Right renal cortex interstitium (tissue), 3 donors: ENCODE measurements at regions not wholly inside any gene's neighbourhood (a gene's known extent, or its start where the extent isn't known, plus 50 kb on each side); places are given as distances from the start of the nearest gene placed in this dataset.

Source experiments
- DNase-seq, 3 donors: peaks; one replicate each; pipeline ENCODE4 v3.0.0-alpha.2; 2013; ENCODE audit warnings: low read depth in 3 of 3, low spot score in 2 of 3

GRCh38 chr10:131804551-131805295, 96.1 kb upstream of the PPP2R2D start:
- DNase-seq = no peak

- no peak for DNase-seq
Observed at GRCh38 chr10:131805696-131806095, 95.1 kb upstream of the PPP2R2D start.

DNA sequence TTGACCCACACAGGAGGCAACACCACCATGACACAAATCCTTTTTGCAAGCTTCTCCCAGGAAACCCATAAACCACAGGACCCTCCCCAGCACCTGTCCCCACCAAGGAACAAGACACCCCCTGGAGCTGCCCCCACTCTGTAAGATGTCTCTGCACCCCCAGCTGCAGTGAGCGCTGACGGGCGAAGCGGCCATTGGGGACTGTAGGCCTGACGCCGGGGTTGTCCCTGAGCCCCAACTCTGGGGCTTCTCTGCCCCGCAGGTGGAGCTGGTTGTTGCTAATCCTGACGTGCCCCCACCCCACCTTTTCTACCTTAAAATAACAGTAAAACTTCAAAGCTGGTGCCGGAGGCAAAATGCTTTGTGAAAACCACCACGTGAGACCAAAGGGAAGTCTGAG, 94.7 kb upstream of the PPP2R2D start:
- DNase-seq = no peak

DNA sequence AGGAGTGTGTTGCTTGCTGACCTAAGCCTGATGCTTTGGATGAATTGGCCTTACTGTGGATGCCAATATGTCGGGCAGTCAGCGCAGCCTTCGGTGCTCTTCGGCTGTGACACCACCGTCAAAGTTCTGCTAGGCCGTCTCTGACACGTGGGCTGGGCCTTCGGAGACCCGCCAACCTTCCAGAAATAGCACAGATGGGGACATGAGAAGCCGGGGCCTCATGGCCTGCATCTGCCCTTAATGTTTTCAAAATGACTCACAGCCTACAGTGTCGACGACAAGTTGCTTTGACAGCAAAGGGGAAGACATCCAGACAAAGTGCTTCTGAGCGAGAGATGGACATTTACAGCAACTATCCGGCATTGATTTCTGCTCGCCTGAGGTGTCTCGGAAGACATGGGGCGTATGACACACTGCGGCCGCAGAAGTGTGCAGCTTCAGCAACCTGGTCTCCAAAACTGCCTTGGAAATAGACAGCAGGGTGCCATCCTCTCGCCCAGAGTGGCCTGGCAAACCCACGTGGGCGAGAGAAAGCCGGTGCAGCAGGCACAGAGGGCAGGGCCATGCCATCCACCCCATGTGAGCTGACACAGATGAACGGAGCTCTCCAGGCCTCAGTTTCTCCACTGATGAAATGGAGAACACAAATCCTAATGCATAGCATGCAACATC, 94.0 kb upstream of the PPP2R2D start:
- DNase-seq = no peak

DNA sequence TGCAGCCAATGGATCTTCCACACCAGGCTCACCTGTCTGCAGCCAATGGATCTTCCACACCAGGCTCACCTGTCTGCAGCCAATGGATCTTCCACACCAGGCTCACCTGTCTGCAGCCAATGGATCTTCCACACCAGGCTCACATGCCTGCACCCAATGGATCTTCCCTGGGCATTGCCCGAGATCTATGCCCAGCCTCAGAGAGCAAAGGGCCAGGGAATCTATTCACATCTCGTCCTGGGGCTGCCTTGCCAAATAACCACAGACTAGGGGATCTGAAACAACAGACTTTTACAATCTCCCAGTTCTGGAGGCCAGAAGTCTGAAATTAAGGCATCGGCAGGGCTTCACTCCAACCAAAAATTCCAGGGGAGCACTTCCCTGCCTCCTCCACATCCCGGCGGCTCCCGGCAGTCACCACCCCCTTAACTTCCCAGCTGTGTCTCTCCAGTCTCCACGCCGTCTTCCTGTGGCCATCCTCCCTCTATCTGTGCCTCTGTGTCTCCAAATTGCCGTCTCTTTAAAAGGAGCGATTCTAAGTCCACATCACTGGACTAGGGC, 92.4 kb upstream of the PPP2R2D start:
- DNase-seq = no peak

GRCh38 chr10:131810036-131810804, 90.6 kb upstream of the PPP2R2D start:
- no peak for DNase-seq

DNA sequence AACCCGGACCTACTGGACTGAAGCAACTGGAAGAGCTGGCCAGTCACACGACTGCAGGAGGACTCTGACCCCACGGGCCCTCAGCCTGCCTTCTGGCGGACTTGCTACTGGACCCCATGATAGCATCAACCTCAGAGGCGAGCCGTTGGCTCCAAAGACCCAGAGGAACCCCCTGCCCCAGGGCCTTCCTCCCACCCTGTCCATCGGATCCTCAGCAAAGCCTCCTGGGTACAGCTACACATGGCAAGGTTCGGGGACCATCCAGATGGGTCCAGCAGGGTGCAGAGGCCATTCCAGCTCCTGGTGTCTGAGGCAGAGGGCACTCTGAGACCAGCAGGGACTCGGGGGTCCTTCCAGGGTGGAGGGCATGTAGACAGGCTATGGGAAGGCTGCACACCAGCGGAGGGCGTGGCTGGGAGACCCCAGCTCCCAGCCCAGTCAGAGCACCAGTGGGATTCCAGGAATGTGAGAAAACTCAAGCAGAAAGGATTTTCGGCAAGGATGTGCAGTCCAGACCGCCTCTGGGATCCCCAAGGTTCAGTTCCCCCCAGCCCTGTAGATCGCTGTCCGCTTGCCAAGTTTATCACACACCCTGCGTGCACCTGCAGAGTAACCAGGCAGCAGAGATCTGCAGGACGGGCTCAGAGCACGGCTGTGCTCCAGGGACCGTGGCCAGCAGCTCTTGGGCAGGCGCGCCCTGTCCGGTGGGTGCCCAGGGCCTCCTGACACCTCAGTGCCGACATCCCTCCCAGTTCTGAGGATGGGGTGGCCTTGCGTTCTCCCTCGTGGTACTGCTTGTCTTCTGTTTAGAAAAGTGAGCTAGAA, 89.8 kb upstream of the PPP2R2D start:
- no peak for DNase-seq

DNA sequence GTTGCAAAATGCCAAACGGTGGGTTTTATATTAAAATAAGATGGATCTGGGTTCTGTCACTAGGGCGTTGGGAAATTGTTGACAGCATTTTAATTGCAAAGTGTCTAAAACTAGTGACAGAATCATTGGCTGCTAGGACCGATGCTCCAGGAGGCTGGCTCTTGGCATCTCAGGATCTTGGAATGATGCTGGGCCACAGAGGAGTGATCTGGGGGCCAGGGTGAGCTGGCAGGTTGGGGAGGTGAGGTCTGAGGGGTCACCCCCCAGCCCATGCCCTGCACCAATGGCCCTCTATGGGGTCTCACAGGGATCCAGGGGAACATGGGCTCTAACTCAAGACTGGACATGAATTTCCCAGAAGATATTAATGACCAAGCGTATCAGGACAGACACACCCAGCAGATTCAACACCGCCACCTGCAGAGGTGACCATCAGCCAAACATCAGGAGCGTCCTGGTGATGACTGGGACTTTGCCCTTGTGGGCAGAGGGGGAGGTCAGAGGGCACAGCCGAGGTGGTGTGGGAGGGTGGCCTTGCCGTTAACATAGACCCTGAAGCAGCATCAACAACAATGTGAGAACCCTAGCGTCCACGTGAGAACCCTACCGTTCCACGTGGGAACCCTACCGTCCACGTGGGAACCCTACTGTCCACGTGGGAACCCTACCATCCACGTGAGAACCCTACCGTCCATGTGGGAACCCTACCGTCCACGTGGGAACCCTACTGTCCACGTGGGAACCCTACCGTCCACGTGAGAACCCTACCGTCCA, 89.0 kb upstream of the PPP2R2D start:
- DNase-seq = no peak

GRCh38 chr10:131812736-131813604, 87.8 kb upstream of the PPP2R2D start:
- no peak for DNase-seq

- DNase-seq = no peak
Observed at GRCh38 chr10:131814567-131815265, 86.1 kb upstream of the PPP2R2D start.

- no peak for DNase-seq
Observed at GRCh38 chr10:131815266-131816156, 85.3 kb upstream of the PPP2R2D start.

- DNase-seq = no peak
Observed at GRCh38 chr10:131816157-131816775, 84.5 kb upstream of the PPP2R2D start.

DNA sequence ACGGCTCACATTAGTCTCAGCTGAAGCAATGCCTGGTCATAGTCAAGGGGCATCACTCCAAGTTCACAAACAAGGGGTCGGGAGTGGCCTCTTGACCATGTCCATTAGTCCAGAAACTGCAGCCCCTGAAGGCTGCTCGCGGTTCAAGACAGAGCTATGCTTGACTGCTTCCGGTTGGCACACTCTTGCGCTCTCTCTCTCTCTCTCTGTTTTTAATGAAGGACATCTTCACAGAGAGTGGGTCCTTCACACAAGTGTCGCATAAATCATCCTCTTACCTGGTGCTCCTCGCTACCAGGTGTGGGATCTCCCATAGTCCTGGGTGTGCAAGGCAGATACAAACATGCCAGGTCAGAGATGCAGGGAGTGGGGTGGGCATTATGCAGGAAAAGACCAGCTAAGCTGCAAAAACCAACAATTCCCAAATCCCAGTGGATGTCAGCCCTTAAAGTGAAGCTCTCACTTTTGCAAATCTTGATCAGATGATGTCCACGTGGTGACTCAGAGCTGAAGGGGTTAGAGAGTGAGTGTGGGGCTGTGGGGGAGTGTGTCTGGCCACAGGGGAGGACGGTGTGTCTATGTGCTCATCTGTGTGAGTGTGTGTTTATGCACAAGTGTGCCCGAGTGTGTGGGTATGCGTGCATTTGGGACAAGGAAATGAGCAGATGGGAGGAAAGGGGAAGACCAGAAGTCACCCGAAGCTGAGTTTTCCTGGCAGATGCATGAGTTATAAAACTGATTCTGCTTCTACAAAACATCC, 83.7 kb upstream of the PPP2R2D start:
- DNase-seq = no peak

- no peak for DNase-seq
Observed at GRCh38 chr10:131817866-131818509, 82.8 kb upstream of the PPP2R2D start.

DNA sequence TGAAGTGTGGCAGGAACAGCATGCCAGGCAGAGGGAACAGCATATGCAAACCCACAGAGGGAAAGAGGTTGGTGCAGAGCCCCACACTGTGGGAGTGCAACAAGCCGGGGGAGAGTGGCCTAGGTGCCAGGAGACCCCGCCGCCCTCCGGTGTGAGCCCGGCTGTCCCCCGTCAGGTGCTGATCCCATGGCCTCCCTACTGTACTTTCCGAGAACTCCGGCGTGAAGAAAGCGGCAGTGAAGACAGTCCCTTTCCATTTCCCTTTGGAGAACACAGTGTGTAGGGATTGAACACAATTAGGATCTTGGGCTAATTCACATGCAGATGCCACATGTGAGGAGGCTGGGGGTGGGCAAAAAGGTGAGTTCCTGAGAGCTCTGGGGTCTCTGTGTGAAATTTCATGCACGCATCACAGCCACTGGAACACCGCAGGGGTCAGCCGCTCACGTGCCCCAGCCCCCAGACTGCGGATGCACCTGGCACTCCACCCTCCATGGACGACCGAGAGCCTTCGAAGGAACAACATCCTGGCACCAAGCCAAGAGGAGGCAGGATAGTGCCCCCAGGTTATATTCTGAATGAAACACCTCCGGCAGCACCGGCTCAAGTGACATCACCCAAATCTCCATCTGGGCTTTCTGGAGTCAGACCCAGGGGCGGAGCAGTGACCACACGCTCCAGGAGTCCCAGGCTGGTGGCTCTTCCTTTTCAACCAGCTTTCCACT, 82.1 kb upstream of the PPP2R2D start:
- no peak for DNase-seq
